ENCODE measurements at regions not wholly inside any gene's neighbourhood (a gene's known extent, or its start where the extent isn't known, plus 50 kb on each side); places are given as distances from the start of the nearest gene placed in this dataset.

- no peak for DNase-seq
- ATAC-seq: no peak
Observed at GRCh38 chr2:226529556-226529955, 270.1 kb downstream of the IRS1 start.

DNA sequence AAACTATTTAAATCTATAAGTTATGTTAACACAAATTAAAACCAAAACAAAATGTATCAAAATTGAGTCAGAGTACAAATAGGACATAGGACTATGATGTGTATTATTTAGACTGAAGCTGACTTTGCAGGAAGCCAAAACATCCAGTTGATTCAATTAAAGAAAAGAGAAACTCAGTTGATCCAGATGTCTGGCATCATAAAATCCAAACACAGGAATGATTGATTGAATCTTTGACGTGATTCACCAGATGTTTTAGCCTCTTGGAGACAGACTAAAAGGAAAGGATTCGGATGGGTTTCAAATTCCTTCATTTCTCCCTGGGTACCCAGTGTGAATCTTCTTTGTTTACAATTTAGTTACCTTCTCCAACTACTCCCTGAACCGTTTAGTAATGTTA is 272.9 kb downstream of the IRS1 start:
- DNase-seq (no peak), ATAC-seq (no peak)

DNA sequence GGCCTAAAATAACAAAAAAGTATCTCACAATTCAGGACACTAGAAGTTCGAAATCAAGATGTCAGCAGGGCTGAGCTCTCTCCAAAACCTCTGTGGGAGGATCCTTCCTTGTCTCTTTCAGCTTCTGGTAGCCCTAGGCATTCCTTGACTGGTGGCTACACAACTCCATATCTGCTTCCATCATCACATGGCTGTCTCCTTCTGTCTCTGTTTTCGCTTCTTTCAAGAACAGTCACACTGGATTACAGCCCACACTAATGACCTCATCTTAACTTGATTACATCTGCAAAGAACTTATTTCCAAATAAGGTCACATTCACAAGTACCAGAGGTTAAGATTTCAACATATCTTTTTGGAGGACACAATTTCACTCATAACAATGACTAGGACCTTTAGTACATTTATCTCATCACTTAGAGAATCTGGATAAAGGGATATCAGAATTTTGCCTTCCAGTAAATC is 275.2 kb downstream of the IRS1 start:
- DNase-seq (no peak), ATAC-seq (no peak)

DNA sequence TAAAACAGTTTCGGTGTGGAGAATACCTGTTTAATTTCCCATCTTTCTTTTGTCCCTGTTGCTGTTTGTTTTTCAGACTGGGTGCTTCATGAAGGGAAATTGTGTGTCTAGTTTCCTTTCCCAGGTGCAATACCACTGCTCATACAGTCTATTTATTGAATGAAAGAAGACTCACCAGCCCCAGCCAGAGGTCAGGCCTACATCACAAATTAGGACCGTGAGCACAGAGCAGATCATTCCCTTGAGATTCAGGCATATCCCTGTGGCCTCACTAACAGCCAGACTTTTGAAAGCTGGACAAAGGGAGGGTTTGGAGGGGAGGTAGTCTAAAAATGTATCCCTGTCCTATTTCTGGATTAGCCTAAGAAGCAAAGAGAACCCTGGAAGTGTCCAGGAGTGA is 278.9 kb downstream of the IRS1 start:
- no peak for ATAC-seq

GRCh38 chr2:226515344-226516055 is 284.1 kb downstream of the IRS1 start:
- ATAC-seq (no peak), DNase-seq (no peak)

More for the DNA sequence above, 278.9 kb downstream of the IRS1 start:
- no peak for DNase-seq

DNA sequence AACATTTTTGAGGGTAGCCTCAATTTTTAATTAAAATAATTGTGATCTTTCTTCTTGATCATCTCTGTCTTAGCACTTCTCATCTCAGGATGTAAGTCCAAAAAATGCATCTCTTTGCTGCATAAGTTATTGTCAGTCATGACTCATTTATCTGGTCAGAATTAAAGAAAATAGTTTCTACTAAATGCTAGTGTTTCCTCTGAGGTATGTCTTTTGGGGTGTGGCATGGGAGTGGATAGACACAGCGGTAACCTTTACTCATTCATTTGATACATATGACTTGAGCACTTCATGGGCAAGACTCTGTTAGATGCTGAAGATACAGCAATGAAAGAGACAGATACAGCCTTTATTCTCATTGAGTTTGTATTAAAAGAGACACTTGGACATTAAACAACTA is 284.7 kb downstream of the IRS1 start:
- DNase-seq (no peak), ATAC-seq (no peak)

- DNase-seq (no peak), ATAC-seq (no peak)
Observed at GRCh38 chr2:226511311-226511710, 288.3 kb downstream of the IRS1 start.

- DNase-seq (no peak), ATAC-seq (no peak)
Observed at GRCh38 chr2:226508683-226509082, 290.9 kb downstream of the IRS1 start.

DNA sequence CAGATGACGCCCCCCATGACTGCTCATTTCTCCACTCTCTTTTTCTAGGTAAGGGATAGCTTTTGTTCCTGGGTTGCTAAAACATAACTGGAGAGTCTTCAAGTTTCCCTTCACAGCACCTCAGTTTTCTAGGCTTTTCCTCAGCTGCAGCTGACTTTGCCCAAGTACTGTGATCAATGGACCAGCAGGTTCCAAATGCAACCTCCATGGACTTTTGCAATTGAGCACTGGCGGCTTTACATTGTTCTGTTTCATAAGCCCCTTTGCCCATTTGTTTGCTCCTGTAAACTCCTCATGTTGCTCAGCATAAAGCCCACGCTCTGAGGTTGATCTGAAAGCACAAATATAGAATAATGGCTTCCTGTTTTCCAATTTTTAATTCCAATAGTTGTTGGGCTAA is 291.6 kb downstream of the IRS1 start:
- DNase-seq: no peak
- ATAC-seq: no peak

- no peak for ATAC-seq
- DNase-seq: no peak
Observed at GRCh38 chr2:226497146-226497909, 302.3 kb downstream of the IRS1 start.

DNA sequence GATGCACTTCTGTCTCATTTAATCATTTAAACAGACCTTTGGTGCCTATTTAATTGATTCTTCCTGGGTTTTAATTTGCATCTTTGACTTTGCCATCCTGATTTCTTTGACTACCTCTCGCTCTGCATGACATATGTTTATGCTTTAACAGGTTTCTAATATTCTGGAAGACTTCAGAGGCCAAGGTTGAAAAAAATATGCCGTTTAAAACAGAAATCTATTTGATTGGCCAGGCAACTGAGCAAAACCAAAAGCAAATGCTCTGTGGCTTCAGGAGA is 303.4 kb downstream of the IRS1 start:
- no peak for ATAC-seq
- DNase-seq: no peak

GRCh38 chr2:226495466-226496272 is 304.0 kb downstream of the IRS1 start:
- DNase-seq: no peak
- ATAC-seq: no peak

DNA sequence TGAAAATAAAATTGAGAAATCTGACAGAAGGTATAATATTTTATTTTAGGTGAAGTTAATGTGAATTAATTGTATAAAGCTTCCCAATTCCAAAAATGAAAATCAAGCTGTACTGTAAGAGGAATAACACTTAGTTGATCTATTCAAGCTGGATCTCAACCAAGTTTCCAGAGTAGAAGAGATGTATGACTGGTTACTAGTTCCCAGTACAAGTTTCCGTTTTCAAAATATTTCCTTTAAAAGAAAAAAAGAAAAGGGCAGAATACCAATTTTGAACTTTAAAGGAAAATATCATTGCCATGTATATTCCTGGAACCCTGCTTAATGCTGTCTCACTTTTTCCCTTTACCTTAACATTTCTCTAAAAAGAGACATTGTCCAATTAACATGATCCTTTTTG is 308.5 kb downstream of the IRS1 start:
- DNase-seq: no peak
- no peak for ATAC-seq

- DNase-seq: no peak
- peak; percentile 74 for ATAC-seq
Observed at GRCh38 chr2:226489775-226490541, 309.7 kb downstream of the IRS1 start.

DNA sequence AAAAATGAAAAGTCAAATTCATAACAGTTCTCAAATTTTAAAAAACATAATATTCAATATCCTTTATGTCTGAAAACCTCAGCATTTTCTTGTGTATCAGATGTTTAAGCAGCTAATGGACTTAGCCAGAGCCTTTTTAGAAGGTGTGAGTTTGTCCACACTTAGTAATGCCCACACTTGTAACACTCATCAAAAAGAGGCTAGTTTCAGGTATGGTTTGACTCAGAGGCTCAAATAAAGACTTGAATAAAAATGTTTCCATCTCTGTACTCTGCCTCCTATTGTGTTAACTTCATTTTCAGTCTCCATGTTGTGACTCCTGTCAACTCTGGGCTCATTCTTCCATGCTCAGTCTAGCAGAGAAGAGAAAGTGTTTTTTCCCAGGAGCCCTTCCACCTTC is 311.6 kb downstream of the IRS1 start:
- ATAC-seq: peak; percentile 39

DNA sequence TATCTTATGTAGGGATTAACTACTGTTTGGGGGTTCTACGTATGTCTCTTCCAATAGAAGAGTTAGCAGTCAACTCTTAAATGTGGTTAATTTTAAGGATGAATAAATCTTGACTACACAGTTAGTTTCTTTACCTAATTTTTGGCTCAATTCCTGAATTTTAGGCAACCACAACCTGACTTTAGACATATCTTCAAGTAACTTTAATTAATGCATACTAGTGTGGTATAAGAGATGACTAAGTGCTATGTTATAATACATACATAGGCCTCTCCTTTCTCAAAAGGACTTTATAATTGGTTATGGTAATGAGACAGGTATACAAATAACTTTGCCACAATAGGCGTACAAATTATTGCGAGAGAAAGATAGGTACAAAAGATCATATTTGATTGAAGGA is 312.0 kb downstream of the IRS1 start:
- DNase-seq (no peak), ATAC-seq (no peak)

More for the DNA sequence above, 311.6 kb downstream of the IRS1 start:
- DNase-seq: no peak

DNA sequence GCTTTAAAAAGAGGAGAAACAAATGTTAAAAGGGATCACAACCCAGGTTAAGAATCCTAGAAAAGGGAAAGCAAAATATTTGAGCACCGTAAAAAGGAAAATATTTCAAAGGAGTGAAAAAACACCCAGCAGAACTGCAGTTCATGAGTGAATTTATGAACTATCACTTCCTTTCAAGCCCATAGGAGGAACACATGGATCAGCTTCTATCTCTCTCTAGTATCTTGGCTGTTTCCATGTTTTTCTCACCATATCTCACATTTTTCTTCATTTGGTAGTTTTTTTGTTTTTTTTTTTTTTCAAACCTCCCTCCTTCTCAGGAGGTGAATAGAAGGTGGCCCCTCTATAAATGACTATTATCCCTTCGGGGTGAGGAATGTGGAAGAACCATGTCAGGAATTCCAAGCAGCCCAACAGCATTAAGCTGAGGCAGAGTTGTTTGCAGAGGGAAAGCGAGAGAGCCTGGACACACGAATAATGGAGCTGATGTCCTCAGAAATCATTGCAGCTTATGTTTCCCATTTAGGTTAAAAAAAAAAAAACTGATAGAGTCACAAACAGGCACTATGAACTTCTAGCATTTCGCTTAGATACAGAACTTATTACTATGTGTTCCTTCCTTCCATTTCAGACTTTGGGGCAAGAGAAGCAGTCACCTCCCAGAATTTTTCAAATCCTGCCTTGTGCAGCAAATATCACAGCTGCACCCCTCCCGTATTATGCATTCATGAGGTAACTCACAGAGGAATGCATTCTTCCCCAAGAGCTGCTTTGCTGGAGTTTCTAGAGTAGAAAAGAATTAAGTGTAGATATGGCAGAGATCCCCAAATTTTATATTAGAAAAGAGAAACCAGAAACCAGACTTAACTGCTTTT is 315.6 kb downstream of the IRS1 start:
- no peak for DNase-seq
- no peak for ATAC-seq

- DNase-seq (no peak), ATAC-seq (no peak)
Observed at GRCh38 chr2:226483143-226483542, 316.5 kb downstream of the IRS1 start.

GRCh38 chr2:226478109-226478809 is 321.4 kb downstream of the IRS1 start:
- no peak for DNase-seq
- ATAC-seq: no peak

DNA sequence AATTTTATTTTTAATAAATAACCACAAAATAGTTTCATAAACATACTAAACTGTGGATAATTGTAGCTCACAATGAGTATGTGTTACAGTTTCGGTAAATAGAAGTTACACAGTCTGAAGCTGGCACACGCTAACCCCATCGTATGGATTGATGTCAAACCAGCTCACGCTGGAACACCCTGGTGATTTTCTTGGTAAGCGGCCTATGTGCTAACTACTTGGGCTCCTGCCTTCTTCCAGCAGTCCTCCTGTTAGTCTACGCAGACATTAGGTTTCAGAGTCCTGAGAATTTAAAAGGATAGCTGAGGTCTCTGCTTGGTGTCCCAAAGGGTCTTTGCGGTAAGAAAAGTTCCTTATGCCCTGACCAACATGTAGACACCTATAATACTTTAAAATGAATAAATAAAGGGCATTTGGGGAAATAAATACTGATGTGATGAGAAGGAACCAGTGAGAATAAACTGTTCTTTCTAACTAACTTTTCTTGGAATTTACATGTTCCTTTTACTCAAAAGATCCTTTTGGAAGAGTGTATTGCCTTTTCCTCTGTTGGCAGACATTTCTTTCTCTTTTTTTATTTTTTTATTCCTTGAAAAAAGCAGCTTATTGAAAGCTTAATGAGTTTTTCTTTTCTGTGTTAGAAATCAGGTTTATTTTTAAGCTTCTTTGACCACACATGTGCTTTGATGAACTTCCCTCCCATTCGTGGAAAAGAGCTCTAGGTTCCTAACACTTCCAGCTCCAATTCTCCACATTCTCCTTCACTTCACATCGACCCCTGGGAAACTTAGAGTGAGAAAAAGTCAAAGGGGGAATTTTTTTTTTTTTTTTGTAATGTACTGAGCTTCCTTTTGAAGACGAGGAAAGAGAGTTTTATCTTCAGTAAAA is 322.2 kb downstream of the IRS1 start:
- no peak for DNase-seq
- no peak for ATAC-seq
